Renal pelvis (tissue), 1 donor: ENCODE measurements at regions not wholly inside any gene's neighbourhood (a gene's known extent, or its start where the extent isn't known, plus 50 kb on each side); places are given as distances from the start of the nearest gene placed in this dataset.
"Not testable (repeated sequence)": the region's sequence is repeated elsewhere in the genome, so short reads cannot be mapped to it uniquely, and the experiment has no call there.

Source experiments
- DNase-seq: peaks from one replicate; pipeline ENCODE4 v3.0.0-alpha.2; 2013

GRCh38 chr4:38420254-38420653 is 243.7 kb upstream of the KLF3 start:
- not testable (repeated sequence) for DNase-seq

GRCh38 chr4:38422850-38423249 is 241.1 kb upstream of the KLF3 start:
- DNase-seq = no peak

- no peak for DNase-seq
Observed at GRCh38 chr4:38424151-38424871, 239.7 kb upstream of the KLF3 start.

- DNase-seq = no peak
Observed at GRCh38 chr4:38426532-38426931, 237.5 kb upstream of the KLF3 start.

DNA sequence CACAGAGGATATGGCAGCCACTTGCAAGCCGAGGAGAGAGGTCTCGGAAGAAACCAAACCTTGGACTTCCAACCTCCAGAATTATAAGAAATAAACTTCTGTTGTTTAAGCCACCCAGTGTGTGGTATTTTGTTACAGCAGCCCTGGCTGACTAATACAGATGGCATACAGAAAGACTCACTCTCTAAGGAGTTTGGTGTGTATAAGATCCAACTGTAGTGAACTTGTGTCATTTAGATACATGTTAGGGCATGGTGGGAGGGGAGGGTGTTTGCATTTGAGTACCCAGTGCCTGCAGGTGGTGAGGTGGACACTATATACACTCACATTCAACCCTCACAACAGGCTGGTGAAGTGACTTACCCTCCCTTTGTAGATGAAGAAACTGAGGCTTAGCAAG is 233.2 kb upstream of the KLF3 start:
- DNase-seq = no peak

GRCh38 chr4:38442073-38442788 is 221.8 kb upstream of the KLF3 start:
- no peak for DNase-seq

- DNase-seq = no peak
Observed at GRCh38 chr4:38449506-38450174, 214.4 kb upstream of the KLF3 start.

GRCh38 chr4:38452009-38452408 is 212.0 kb upstream of the KLF3 start:
- no peak for DNase-seq

DNA sequence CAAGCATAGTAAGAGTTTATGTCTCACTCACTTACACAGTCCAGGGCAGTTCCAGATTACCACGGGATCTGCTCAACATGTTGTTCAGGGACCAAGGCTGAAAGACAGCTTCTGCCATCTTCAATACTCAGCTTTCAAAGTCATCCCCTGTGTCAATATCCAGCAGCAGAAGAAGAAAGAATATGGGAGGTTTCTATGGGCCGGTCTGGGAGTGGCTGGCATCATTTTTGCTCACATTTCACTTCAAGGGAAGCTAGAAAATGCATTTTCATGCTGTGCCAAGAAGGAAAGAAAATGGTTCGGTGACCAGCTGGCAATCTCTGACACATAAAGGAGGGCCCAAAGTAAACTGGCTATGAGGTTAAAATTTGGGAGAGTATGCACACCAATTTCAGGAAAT is 211.5 kb upstream of the KLF3 start:
- DNase-seq = no peak

GRCh38 chr4:38453253-38453881 is 210.6 kb upstream of the KLF3 start:
- no peak for DNase-seq

DNA sequence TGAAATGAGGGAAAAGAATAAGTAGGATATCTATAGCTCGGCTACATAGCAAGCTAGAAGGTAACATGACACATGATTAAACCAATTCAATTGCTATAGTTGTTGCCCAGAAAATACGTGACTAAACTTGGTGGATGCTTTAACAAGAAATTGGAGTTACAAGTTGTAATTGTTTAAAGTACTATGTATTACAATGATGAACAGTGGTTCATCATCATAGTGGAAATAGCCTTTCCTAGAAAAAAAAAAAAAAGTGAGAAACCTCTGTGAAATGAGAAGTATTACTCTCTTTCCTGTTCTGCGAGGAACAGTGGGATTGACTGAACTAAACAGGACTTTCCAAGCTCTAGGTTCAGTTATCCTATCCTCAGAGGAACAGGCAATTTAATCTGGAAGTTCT is 209.7 kb upstream of the KLF3 start:
- DNase-seq = no peak

GRCh38 chr4:38455092-38455862 is 208.7 kb upstream of the KLF3 start:
- no peak for DNase-seq

DNA sequence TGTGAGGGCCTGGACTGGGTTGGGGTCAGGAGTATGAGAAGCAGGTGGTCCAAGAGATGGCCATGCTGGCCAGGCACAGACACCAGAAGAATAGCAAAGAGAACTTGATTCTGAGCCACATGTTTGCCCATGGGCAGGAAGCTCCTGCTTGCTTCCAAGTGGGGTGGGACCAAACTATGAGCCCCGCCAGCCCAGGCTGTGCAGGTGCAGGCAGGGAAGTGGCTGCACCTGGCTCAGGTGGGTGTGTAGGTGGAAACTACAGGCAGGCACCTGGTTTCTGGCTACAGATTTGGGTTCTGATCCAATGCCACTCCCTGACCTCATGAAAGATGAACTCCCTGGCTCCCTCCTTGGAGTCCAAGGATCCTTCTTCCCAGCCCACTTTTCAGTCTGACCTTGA is 207.9 kb upstream of the KLF3 start:
- no peak for DNase-seq

DNA sequence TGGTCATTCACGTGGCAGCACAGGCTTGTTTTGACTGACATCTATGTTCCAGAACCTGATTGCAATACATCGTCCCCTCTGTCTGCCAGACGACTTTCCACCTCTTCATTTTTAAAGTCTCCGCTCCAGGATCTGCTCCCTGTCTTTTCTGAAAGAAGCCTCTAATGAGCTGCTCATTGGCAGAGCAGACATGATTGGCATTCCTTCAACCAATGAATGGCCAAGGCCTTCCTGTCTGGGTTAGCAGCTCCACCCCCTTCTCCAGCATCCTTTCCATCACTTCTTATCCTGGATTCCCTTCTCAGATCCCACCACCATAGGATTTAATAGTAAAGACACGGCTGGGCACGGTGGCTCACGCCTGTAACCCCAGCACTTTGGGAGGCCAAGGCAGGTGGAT is 202.7 kb upstream of the KLF3 start:
- DNase-seq = no peak

DNA sequence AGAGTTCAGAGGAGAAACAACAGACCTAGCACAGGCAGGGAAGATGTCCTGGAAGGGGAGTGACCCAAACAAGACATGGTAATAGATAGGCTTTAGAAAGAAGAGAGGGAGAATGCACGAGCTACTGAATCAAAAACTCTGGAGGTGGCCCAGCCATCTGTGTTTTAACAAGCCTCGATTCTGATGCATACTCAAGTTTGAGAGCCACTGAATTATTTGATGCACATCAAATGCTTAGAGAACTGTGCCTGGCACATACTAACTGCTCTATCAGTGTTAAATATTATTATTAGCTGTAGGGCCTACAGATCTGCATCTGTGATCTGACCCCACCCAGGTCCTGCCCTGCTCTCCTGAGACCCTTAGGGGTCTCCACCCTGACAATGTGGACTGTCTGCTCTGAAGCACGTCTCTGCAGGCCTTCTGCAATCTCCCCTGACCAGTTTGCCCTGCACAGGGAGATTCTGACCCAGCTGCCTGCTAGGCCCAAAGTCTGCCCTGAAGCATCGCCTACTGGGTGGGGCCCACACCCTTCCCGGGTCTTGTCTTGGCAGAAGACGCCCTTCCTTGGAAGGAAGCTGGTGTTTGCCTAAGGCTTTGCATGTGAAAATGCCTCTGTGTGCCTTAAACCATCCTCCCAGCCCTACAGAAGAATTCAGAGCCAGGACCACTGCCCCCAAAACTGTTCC is 201.5 kb upstream of the KLF3 start:
- no peak for DNase-seq

GRCh38 chr4:38463268-38463958 is 200.6 kb upstream of the KLF3 start:
- no peak for DNase-seq

GRCh38 chr4:38464328-38464727 is 199.7 kb upstream of the KLF3 start:
- no peak for DNase-seq

GRCh38 chr4:38466401-38466800 is 197.6 kb upstream of the KLF3 start:
- DNase-seq = no peak

DNA sequence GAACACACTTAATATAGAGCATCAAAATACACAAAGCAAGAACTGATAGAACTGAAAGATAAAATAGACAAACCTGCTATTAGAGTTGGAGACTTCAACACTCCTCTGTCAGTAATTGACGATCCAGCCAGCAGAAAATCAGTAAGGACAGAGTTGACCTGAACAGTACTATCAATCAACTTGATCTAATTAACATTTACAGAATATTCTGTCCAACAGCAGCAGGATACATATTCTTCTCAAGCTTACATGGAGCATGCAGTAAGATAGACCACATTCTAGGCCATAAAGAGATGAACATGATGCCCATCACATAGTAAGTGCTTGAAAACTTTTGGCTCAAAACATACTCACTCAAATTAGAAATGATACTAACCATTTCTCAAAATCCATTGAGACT is 196.7 kb upstream of the KLF3 start:
- no peak for DNase-seq

DNA sequence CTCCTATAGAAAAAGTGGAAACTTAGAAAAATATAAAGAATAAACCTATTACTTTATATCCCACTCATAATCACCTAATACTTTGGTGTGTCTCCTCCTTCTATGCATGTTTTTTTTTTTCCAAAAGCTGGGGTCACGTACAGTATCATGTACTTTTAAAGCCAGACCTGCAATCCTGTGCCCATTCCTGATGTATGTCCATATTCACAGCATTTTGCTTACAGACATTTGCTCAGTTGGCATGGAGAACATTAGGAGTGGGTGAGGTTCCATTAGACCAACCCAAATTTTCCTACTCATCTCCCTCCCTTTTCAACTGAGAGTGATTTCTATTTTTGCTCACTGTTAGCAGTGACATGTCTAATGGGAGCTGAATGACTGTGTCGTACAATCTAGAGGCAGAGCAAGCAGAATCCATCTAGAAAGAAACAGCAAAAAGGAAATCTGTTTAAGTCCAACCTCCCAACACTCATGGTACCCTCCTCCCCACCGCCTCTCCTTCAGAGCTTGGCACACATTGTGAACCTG is 195.6 kb upstream of the KLF3 start:
- DNase-seq = no peak
